HT-29 (cell line): ENCODE measurements at regions not wholly inside any gene's neighbourhood (a gene's known extent, or its start where the extent isn't known, plus 50 kb on each side); places are given as distances from the start of the nearest gene placed in this dataset.

Experiments used
- DNase-seq: peaks from one replicate; pipeline ENCODE4 v3.0.0-alpha.2; 2015; ENCODE audit warnings: low spot score

DNA sequence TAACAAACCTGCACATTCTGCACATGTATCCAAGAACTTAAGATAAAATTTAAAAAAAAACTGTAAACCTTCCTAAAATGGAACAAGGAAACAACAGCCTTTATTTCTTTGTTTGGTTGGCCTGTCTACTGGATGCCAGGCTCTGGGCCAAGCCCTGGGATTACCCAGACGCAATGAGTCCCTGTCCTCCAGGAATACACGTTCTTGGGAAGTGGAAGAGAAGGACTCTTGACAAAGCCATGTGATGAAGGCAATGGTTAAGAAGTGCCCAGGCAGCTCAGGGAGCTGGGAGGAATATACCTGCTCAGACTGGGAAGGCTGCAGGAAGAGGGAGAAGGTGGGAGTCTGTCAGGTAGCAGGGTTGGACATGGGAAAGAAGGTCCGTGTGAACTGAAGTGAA lies 115.4 kb downstream of the AXIN2 start:
- DNase-seq = no peak

- no peak for DNase-seq
Measured at GRCh38 chr17:65444049-65444448, 117.4 kb downstream of the AXIN2 start.

DNA sequence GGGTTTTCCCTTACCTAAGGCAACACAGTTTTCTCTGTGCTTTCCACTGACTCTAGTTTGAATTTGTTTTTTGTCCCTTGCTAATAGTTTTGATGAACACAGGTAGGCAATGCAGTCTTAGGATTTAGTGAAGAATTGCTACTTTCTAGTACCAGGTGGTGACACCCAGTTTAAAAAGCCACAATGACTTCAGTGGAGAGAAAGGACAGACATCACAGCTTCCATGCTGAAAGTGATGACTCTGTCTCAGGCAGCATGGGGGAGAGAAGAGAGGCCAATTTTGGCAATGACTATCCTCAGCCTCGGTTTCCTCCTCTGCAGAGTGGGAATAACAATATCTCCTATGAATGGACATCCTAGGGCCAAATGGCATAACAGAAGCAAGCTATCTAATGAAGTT lies 118.8 kb downstream of the AXIN2 start:
- DNase-seq = no peak

DNA sequence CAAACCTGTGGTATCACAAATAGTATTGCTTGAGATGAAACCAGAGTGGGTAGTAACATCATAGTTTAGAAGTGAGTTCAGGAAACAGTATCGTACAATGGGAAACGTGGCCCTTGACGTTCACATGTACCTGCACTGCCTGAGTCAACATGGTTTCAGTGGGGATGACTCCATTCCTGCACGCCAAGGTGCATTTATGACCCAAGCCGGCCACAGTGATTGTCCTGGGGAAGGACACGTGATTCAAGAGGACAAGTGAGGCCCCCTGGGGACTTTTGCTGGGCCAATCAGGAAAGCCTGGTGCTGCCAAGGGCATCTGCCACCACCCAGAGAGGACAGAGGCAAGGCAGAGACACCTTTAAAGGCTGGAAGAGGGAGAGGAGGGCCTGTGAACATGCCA lies 119.2 kb downstream of the AXIN2 start:
- no peak for DNase-seq

DNA sequence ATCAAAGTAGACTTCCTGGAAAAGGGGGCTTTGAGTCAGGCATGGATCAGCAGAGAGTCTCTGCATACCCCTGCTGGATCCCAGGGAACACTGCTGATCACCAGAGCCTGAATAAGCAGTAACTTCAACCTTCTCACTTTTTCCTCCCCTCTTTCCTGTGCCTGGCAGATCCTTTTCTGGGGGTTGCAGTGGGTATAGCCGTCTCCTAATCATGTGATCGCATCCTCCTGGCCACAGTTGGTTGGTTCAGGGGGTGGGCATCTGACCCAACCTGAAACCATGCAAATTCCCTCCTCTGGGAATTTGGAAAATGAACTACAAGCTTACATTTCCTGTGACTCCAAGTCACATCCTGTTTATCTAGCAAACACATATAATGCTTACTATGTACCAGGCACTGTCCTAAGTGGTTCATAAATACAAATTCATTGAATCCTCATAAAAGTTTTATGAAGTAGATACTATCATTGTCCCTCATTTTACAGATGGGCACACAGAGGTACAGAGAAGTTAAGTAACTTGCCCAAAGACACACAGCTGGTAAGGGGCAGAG lies 120.3 kb downstream of the AXIN2 start:
- no peak for DNase-seq

- DNase-seq = no peak
Measured at GRCh38 chr17:65438708-65439294, 122.6 kb downstream of the AXIN2 start.

DNA sequence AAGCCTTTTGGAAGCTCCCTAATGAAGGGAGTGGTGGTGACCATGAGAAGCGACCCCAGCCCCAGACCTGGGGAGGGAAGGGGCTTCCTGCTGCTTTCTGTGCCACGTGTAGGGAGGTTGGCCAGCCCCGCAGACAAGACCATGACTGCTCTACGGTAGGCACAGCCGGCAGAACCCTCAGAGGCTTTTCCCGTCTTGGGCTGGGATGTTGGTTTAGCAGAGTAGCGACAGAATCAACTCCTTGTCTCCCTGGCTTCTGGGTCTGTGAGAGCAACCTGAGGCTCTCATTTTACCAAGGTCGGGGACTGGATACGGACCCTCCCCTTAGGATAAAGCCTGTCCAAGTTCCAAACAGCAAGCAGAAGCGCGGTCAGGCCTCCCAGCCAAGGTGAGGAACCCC lies 123.3 kb downstream of the AXIN2 start:
- DNase-seq = no peak

GRCh38 chr17:65436871-65437270 lies 124.6 kb downstream of the AXIN2 start:
- DNase-seq = no peak

- no peak for DNase-seq
Measured at GRCh38 chr17:65434878-65435277, 126.6 kb downstream of the AXIN2 start.

- no peak for DNase-seq
Measured at GRCh38 chr17:65434251-65434650, 127.2 kb downstream of the AXIN2 start.

GRCh38 chr17:65433592-65433991 lies 127.9 kb downstream of the AXIN2 start:
- peak; percentile 15 for DNase-seq

GRCh38 chr17:65433157-65433556 lies 128.3 kb downstream of the AXIN2 start:
- no peak for DNase-seq

- no peak for DNase-seq
Measured at GRCh38 chr17:65431116-65431515, 130.3 kb downstream of the AXIN2 start.

GRCh38 chr17:65430209-65430833 lies 131.1 kb downstream of the AXIN2 start:
- no peak for DNase-seq

DNA sequence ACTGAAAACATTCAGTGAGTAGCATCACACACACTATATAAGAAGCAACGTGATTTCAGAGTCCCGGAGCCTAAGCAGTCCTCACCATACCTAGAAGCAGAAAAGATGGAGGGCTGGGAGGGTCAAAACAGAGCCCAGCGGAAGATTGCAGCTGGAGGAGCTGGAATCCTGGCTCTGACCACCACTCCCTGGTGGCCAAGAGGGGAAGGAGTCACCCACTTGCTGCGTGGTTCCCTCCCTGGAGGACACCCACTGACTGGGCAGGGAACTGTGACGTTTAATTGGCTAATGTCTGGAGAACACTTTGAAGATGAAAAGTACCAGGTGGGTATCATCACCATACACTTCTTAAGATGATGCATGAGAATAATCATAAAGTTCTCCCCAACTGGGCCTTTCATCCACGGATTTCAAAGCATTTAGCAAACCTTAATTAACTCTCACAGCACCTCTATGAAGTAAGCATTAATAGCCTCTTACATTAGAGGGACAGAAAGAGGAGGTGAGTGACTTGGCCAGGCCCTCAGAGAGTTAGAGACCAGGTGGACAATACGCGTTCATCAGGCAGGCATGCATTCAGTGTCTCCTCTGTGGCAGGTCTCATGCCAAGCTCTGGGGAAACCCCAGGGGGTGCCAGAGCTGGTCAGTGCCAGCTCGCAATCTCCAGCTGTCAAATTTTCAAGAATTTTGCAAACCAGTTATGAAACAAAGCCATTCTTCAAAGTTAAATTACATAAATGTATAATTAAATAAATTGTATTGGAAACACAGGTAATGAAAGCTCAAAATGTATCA lies 137.9 kb downstream of the AXIN2 start:
- no peak for DNase-seq

GRCh38 chr17:65418622-65419021 lies 142.8 kb downstream of the AXIN2 start:
- DNase-seq = peak; percentile 49

GRCh38 chr17:65417406-65418221 lies 143.8 kb downstream of the AXIN2 start:
- no peak for DNase-seq

DNA sequence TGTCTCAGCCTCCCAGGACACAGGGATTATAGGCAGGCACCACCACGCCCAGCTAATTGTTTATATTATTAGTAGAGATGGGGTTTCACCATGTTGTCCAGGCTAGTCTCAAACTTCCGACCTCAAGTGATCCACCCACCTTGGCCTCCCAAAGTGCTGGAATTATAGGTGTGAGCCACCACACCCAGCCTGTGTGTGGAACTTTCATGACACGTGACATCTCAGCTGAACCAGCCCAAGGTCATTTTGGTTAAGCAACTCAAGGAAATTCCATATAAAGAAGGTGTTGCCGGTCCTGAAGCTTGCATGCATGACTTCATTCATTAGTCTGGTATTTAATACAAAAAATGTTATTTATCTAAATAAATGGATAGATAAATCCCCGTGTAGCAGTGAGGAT lies 145.5 kb downstream of the AXIN2 start:
- DNase-seq = no peak

- DNase-seq = no peak
Measured at GRCh38 chr17:65413390-65413789, 148.1 kb downstream of the AXIN2 start.

- no peak for DNase-seq
Measured at GRCh38 chr17:65409381-65409780, 152.1 kb downstream of the AXIN2 start.

GRCh38 chr17:65408050-65408449 lies 153.4 kb downstream of the AXIN2 start:
- no peak for DNase-seq

DNA sequence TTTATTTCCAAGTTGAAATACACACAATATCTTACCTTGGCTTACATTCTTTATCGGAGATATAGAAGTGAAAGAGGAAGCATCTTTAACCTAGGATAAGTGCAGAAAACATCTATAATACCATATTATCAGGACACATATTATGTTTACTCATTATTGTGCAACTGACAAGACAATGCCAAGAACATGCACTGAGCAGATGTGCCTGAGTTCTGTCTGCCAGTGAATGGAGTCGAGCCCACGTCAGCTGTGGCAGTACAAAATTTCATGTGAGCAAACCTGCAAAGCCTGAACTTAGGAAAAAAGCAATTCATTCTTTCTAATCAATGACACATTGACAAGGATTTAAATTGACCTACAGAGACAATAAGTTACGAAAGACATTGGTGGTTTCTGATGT lies 154.4 kb downstream of the AXIN2 start:
- DNase-seq = no peak
